GM18505 (cell line): ENCODE measurements at regions not wholly inside any gene's neighbourhood (a gene's known extent, or its start where the extent isn't known, plus 50 kb on each side); places are given as distances from the start of the nearest gene placed in this dataset.
A peak's percentile ranks its signal among the peaks of the same experiment; 100 is the strongest.
"Not testable (repeated sequence)": the region's sequence is repeated elsewhere in the genome, so short reads cannot be mapped to it uniquely, and the experiment has no call there.

Source experiments
- ATAC-seq: cut with Tn5 transposase; IDR thresholded peaks from one replicate; pipeline ENCODE4 v1.9.1; 2021; ENCODE audit not compliant: unreplicated experiment
- POLR2A ChIP-seq: IDR thresholded peaks from 4 replicates; pipeline ENCODE4 v1.6.1; 2011; ENCODE audit warnings: borderline replicate concordance; ENCODE audit not compliant: insufficient read depth, insufficient read length; ENCODE audit errors: extremely low read depth

- TF ChIP-seq POLR2A = no peak
- ATAC-seq = peak; percentile 100
Measured at GRCh38 chr6:8983202-8983688, 547.9 kb upstream of the SLC35B3 start.

- no peak for ATAC-seq
- no peak for TF ChIP-seq POLR2A
Measured at GRCh38 chr6:8982668-8983067, 547.3 kb upstream of the SLC35B3 start.

DNA sequence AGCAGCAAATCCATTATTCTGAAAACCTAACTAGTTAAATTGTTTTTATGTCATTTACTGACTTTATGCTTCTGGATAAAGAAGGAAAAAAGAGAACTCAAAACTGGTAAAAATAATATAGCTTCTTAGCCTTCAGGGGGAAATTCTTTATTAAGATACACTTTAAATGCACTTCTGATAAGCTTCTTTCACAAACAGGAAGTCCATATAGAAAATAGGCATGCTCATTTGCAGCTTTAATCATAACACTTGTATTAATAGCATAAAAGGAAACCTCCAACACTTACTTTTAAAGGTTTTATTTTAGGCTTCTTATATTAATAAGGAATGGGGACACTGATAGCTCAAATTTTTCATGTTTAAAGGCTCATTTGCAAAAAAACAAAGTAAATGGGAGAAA is 538.0 kb upstream of the SLC35B3 start:
- ATAC-seq = no peak
- no peak for TF ChIP-seq POLR2A

DNA sequence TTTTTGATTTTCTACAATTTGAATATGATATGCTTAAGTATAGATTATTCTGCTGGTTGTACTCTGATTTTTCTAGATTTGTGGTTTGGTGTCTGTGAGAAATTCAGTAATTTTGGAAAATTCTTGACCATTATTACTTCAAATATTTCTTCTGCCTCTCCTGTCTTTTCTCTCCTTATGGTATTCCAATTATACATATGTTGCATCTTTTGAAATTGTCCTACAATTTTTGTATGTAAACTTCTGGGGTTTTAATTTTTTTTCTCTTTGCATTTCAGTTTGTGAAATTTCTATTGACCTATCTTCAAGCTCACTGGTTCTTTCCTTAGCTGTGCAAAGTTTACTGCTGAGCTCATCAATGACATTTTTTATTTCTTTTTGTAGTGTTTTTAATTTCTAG is 534.4 kb upstream of the SLC35B3 start:
- ATAC-seq = no peak
- TF ChIP-seq POLR2A = no peak

DNA sequence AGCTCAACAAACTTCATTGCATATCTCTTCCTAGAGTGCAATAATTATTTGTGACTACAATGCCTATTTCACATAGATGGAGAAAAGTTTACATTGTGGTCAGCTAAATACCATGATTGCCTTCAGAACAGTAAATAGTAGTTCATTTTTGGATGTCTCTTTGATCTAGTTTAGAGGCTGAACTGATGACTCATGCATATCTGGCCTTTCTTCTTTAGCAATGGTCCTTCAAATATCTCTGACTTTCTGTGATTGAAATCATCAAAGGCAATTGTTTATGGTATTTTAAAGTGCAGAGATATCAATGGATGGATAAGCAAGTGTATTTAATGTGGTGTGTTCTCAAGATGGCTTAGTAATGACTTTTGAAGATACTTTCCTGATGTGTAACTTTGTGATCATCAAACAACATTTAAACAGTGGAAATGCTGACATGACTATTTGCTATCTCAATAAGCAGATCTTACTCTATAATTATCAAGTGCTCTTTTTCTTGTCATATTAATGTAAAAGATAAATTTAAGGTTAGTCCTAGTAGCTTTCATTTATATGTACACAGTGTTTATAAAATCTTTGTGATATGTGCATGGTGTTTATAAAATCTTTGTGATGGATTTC is 523.7 kb upstream of the SLC35B3 start:
- ATAC-seq = no peak
- no peak for TF ChIP-seq POLR2A

DNA sequence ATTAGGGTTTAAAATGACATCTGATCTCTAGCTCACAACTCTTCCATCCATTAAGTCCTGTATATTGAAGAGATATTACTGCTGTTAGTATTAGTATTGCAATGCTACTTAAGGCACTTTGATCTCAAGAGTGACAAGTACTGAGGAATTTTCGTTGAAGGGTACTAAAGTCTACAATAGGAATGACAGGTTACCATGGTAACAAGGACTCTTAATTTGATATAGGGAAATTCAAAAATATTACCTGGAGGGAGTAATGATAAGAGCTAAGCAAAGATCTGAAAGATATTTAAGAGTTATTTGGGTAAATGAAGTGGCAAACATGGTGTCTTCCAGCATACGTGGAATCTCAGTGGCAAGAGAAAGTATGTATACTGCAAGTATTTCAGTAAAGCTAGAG is 518.0 kb upstream of the SLC35B3 start:
- no peak for TF ChIP-seq POLR2A
- no peak for ATAC-seq

DNA sequence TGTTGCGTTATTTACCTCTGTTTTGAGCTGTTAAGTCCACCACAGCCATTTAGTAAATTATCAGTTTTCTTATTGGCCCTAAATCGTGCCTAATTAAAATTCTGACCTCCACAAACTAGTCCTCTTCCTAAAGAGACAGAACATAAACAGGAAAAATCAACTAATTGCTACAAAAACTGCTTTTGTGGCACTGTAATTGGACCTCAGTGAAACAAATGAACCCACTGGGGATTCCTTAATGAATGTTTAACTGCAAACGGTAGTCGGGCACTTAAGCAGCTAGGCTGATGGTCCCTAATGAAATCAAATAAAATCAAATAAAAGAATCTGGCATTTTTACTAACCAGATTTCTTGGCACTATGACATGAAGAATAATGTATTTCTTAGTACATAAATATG is 513.4 kb upstream of the SLC35B3 start:
- TF ChIP-seq POLR2A = no peak
- no peak for ATAC-seq

GRCh38 chr6:8947900-8948299 is 512.6 kb upstream of the SLC35B3 start:
- no peak for ATAC-seq
- no peak for TF ChIP-seq POLR2A

DNA sequence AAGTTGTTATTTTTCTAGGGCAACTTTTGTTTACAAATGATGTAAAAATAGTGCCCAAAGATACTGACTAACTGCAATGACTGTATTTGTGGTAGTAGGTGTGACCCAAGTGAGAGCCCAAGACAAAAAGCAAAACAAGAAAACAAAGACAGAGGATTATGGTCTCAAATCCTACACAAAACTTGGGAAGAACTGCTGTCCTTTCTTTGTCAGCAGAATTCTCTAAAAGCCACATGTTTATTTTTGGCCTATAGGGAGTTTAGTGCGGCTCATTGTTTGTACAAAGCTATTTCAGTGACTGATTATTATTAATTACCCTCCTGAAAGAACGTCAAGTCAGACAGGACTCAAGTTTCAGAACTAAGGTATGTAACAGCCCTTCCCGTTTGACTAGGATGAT is 509.2 kb upstream of the SLC35B3 start:
- ATAC-seq = no peak
- TF ChIP-seq POLR2A = no peak

DNA sequence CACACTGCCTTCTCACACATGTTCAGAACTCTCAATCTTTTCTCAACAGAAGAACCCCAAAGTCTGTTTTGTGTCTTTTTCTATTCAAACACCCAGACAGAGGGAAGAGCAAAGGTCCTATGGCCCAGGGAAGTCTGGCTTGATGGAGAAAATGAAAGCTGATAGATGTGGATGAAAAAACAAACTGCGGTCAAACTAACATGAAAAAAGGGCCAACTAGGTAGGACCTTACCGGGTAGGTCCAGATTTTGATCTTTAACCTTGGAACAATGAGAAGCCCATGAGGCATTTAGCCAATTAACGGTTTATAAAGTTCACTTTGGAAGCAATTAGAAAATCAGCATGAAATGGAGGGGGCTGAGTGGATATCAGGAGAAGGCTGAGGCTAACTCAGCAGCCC is 507.7 kb upstream of the SLC35B3 start:
- ATAC-seq = no peak
- no peak for TF ChIP-seq POLR2A

- no peak for ATAC-seq
Measured at GRCh38 chr6:8941577-8941976, 506.2 kb upstream of the SLC35B3 start.

GRCh38 chr6:8940356-8940755 is 505.0 kb upstream of the SLC35B3 start:
- no peak for ATAC-seq
- TF ChIP-seq POLR2A = no peak

More at GRCh38 chr6:8941577-8941976, 506.2 kb upstream of the SLC35B3 start:
- no peak for TF ChIP-seq POLR2A

DNA sequence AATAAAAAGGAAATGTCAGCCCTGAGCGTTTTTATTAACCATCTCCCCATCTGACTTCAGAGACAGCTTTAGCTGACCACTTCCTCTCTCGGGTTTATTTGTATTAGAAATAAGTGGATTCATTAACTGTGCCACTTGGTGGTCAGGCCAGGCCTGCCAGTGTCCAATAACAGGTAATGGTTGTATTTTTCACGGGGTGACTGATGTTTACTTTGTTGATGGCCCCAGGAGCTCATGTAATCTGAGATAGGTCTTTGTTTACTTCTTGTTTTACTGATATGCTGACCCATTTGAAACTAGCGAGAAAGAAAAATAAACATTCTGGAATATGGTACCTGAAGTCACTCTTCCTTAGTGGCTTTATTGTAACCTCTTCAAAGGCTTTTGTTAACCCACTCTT is 504.3 kb upstream of the SLC35B3 start:
- ATAC-seq = no peak
- no peak for TF ChIP-seq POLR2A

- no peak for ATAC-seq
- no peak for TF ChIP-seq POLR2A
Measured at GRCh38 chr6:8934318-8934717, 499.0 kb upstream of the SLC35B3 start.

DNA sequence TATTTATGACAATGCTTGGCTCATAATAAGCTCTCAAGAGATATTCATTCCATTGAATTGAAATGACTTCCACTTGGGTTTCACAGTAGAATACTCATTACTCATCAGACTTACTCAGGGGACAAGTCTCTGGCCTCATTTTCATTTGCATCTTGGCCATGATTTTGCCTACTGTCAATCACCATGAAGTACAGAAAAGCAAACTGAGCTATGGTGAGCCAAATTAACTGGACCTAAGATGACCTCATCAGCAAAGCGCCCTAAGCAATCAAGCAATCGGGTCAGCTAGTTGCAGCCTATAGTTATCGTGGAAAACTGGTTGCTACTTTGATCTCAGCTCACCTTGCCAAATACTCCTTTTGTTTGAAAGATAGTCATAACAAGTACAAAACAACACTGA is 494.7 kb upstream of the SLC35B3 start:
- TF ChIP-seq POLR2A = no peak
- no peak for ATAC-seq

GRCh38 chr6:8920244-8920643 is 484.9 kb upstream of the SLC35B3 start:
- ATAC-seq = not testable (repeated sequence)
